DMS 273 treated with DMSO at 0.1 percent for 48 hours (cell line): ENCODE measurements at regions not wholly inside any gene's neighbourhood (a gene's known extent, or its start where the extent isn't known, plus 50 kb on each side); places are given as distances from the start of the nearest gene placed in this dataset.

Experiments
- DNase-seq: peaks from one replicate; lab custom pipeline; 2025; lab: John Stamatoyannopoulos, UW

GRCh38 chr3:39000008-39000450, 51.7 kb downstream of the SCN11A start:
- peak; percentile 20 for DNase-seq

GRCh38 chr3:38998086-38998485, 53.7 kb downstream of the SCN11A start:
- no peak for DNase-seq

GRCh38 chr3:38996193-38996592, 55.6 kb downstream of the SCN11A start:
- no peak for DNase-seq

GRCh38 chr3:38994251-38994650, 57.5 kb downstream of the SCN11A start:
- DNase-seq = no peak

GRCh38 chr3:38992117-38992760, 59.5 kb downstream of the SCN11A start:
- no peak for DNase-seq

- no peak for DNase-seq
These were observed 61.1 kb downstream of the SCN11A start for GRCh38 chr3:38990621-38991020.

- DNase-seq = no peak
These were observed 61.7 kb downstream of the SCN11A start for GRCh38 chr3:38989917-38990510.

- no peak for DNase-seq
These were observed 62.8 kb downstream of the SCN11A start for GRCh38 chr3:38988955-38989354.

GRCh38 chr3:38987456-38987855, 64.3 kb downstream of the SCN11A start:
- DNase-seq = no peak

- no peak for DNase-seq
These were observed 64.8 kb downstream of the SCN11A start for GRCh38 chr3:38986901-38987300.

- DNase-seq = no peak
These were observed 65.8 kb downstream of the SCN11A start for GRCh38 chr3:38985981-38986380.

- DNase-seq = no peak
These were observed 66.2 kb downstream of the SCN11A start for GRCh38 chr3:38985581-38985980.

GRCh38 chr3:38984731-38985130, 67.0 kb downstream of the SCN11A start:
- DNase-seq = no peak

- DNase-seq = no peak
These were observed 67.6 kb downstream of the SCN11A start for GRCh38 chr3:38984110-38984509.

- no peak for DNase-seq
These were observed 70.8 kb downstream of the SCN11A start for GRCh38 chr3:38980938-38981337.

- DNase-seq = no peak
These were observed 73.0 kb downstream of the SCN11A start for GRCh38 chr3:38978729-38979128.

- DNase-seq = no peak
These were observed 80.7 kb downstream of the SCN11A start for GRCh38 chr3:38970851-38971638.

GRCh38 chr3:38969317-38970235, 82.2 kb downstream of the SCN11A start:
- DNase-seq = no peak

- DNase-seq = no peak
These were observed 82.9 kb downstream of the SCN11A start for GRCh38 chr3:38968891-38969290.

- DNase-seq = no peak
These were observed 83.3 kb downstream of the SCN11A start for GRCh38 chr3:38968403-38968802.

- DNase-seq = no peak
These were observed 84.1 kb downstream of the SCN11A start for GRCh38 chr3:38967693-38967989.
